Fibroblast of skin of right quadriceps (primary cell): ENCODE measurements at regions not wholly inside any gene's neighbourhood (a gene's known extent, or its start where the extent isn't known, plus 50 kb on each side); places are given as distances from the start of the nearest gene placed in this dataset.
"Not testable (repeated sequence)": the region's sequence is repeated elsewhere in the genome, so short reads cannot be mapped to it uniquely, and the experiment has no call there.

Experiments
- DNase-seq: peaks from one replicate; pipeline ENCODE4 v3.0.0-alpha.2; 2013

GRCh38 chrX:1779626-1780025, 164.8 kb downstream of the ASMT start:
- DNase-seq = no peak

GRCh38 chrX:1781766-1782165, 166.9 kb downstream of the ASMT start:
- DNase-seq = no peak

GRCh38 chrX:1784773-1785172, 169.9 kb downstream of the ASMT start:
- DNase-seq = no peak

GRCh38 chrX:1788300-1788911, 173.5 kb downstream of the ASMT start:
- DNase-seq = no peak

GRCh38 chrX:1792636-1793035, 177.8 kb downstream of the ASMT start:
- no peak for DNase-seq

- DNase-seq = no peak
Measured at GRCh38 chrX:1794586-1794985, 179.7 kb downstream of the ASMT start.

GRCh38 chrX:1802912-1803311, 188.1 kb downstream of the ASMT start:
- DNase-seq = no peak

- DNase-seq = no peak
Measured at GRCh38 chrX:1803741-1804140, 188.9 kb downstream of the ASMT start.

GRCh38 chrX:1807301-1807731, 192.5 kb downstream of the ASMT start:
- peak; percentile 15 for DNase-seq

GRCh38 chrX:1809581-1809980, 194.7 kb downstream of the ASMT start:
- DNase-seq = no peak

GRCh38 chrX:1813809-1814208, 198.9 kb downstream of the ASMT start:
- DNase-seq = no peak

- DNase-seq = no peak
Measured at GRCh38 chrX:1815456-1816175, 200.8 kb downstream of the ASMT start.

GRCh38 chrX:1816387-1816982, 201.6 kb downstream of the ASMT start:
- DNase-seq = not testable (repeated sequence)

- DNase-seq = no peak
Measured at GRCh38 chrX:1821846-1822245, 207.0 kb downstream of the ASMT start.

GRCh38 chrX:1824855-1825254, 210.0 kb downstream of the ASMT start:
- no peak for DNase-seq

- DNase-seq = no peak
Measured at GRCh38 chrX:1833656-1834360, 218.9 kb downstream of the ASMT start.

- no peak for DNase-seq
Measured at GRCh38 chrX:1835056-1835455, 220.2 kb downstream of the ASMT start.

GRCh38 chrX:1836683-1837082, 221.8 kb downstream of the ASMT start:
- no peak for DNase-seq

- DNase-seq = no peak
Measured at GRCh38 chrX:1841746-1842145, 226.9 kb downstream of the ASMT start.

GRCh38 chrX:1847000-1847399, 232.1 kb downstream of the ASMT start:
- DNase-seq = not testable (repeated sequence)

GRCh38 chrX:1847790-1848189, 232.9 kb downstream of the ASMT start:
- DNase-seq = not testable (repeated sequence)

GRCh38 chrX:1851527-1851926, 236.7 kb downstream of the ASMT start:
- DNase-seq = no peak

- DNase-seq = no peak
Measured at GRCh38 chrX:1852082-1852481, 237.2 kb downstream of the ASMT start.

- DNase-seq = no peak
Measured at GRCh38 chrX:1853447-1853846, 238.6 kb downstream of the ASMT start.
